ENCODE measurements at regions not wholly inside any gene's neighbourhood (a gene's known extent, or its start where the extent isn't known, plus 50 kb on each side); places are given as distances from the start of the nearest gene placed in this dataset.

DNA sequence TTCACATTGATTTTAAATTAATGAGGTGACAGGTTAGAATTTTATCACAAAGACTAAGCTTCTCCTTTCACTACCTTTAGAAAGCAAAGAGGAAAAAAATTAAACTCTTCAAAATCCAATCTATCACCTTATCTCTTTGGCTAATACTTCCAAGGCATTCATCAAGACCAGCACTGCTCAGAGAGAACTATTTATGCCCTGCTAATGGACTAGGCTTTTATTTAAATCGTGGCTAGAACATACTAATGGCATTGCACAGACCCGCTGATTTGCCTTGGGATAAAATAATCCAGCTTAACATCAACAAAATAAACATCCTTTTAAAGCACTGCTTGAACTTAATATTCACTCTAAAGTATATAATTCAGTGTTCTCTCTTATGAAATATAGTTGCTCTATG is 880.4 kb downstream of the HACE1 start:
- DNase-seq (ENCODE audit: low read depth in 1 of 2, low spot score in 1 of 2): no peak

GRCh38 chr6:103937389-103937788 is 922.3 kb downstream of the HACE1 start:
- DNase-seq (ENCODE audit: low read depth in 1 of 2, low spot score in 1 of 2): no peak

- no peak for DNase-seq (ENCODE audit: low read depth in 1 of 2, low spot score in 1 of 2)
Observed at GRCh38 chr6:103925317-103925716, 934.4 kb downstream of the HACE1 start.

- no peak for DNase-seq (ENCODE audit: low read depth in 1 of 2, low spot score in 1 of 2)
Observed at GRCh38 chr6:103910018-103910417, 949.7 kb downstream of the HACE1 start.

- no peak for DNase-seq (ENCODE audit: low read depth in 1 of 2, low spot score in 1 of 2)
Observed at GRCh38 chr6:103908898-103909297, 950.8 kb downstream of the HACE1 start.

DNA sequence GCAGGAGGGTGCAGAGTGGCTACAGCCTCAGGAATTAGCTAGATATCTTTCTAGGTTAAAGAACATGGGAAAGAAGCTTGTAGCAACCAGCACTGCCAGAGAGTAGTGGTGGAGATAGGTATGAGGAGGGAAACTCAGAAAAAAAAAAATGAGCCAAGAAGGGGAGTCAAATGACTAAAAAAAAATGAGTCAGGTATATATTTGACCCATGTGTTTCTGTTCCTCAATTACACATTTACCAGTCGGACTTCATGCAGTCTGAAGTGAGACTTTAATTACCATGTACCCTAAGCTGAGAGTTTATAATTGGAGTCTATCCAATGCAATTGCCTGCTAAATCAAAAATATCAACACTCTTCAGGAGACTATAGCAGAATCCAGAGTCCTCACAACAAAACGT is 964.6 kb downstream of the HACE1 start:
- no peak for DNase-seq (ENCODE audit: low read depth in 1 of 2, low spot score in 1 of 2)

DNA sequence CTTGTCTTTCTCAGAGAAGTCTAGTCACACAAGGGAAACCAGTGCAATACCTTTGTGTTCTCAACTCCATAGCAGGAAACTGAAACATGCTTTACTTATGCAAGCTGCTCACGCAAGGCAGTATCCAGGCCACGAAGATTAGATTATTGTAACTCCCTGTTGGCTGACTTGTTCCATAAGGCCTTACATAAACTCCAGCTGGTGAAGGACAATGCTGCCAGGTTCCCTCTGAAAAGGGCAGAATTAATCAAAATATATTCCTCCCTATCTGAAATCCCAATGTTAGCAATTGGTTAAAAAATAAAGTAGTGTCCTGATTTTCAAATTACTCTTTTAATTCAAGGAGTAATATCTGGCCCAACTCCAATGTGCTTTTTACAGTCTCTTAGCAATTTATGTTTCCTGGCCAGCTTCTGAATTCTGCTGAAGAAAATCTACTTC is 966.6 kb downstream of the HACE1 start:
- DNase-seq (ENCODE audit: low read depth in 1 of 2, low spot score in 1 of 2): no peak

DNA sequence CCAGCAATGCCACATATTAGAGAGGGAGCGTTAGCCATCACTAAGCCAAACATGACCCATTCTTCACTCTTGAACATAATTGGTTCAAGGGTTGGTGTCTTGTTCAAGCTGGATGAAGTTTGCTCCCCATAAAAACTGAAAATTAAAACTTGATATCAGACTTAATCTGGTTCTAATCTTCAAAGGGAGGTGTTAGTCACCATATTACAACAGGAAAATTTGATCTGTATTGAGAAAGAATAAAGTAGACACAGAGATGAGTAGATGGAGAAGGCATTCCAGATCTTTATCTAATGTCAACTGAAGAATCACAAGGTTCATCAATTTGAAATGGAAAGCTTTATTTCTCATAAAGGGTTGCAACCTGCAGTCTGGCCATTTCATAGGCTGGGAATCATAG is 972.8 kb downstream of the HACE1 start:
- no peak for DNase-seq (ENCODE audit: low read depth in 1 of 2, low spot score in 1 of 2)

GRCh38 chr6:103885446-103885845 is 974.3 kb downstream of the HACE1 start:
- DNase-seq (ENCODE audit: low read depth in 1 of 2, low spot score in 1 of 2): no peak

GRCh38 chr6:103879800-103880199 is 979.9 kb downstream of the HACE1 start:
- DNase-seq (ENCODE audit: low read depth in 1 of 2, low spot score in 1 of 2): no peak

DNA sequence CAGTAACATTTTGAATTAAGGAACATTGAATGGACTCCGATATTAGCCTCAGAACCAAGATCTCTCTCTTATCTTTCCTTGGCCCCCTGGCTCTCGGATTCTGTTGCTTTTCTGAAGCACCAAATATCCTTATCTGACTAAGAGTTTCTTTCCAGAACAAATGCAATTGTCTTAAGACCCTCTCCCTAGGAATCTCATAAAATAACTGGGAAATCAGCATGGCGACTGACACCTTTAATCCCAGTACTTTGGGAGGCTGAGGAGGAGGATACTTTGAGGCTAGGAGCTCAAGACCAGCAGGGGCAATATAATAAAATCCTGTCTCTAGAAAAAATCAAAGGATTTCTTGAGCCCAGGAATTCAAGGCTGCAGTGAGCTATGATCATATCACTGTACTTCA is 984.5 kb downstream of the HACE1 start:
- no peak for DNase-seq (ENCODE audit: low read depth in 1 of 2, low spot score in 1 of 2)

DNA sequence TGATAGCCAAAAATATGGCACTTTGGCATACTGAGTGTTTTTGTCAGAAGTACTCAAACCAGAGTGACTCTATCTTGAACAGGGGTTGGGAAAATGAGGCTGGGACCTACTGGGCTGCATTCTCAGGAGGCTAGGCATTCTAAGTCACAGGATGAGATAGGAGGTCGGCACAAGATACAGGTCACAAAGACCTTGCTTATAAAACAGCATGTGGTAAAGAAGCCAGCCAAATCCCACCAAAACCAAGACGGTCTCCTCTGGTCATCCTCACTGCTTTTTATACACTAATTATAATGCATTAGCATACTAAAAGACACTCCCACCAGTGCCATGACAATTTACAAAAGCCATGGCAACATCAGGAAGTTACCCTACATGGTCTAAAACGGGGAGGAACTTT is 985.1 kb downstream of the HACE1 start:
- DNase-seq (ENCODE audit: low read depth in 1 of 2, low spot score in 1 of 2): no peak

DNA sequence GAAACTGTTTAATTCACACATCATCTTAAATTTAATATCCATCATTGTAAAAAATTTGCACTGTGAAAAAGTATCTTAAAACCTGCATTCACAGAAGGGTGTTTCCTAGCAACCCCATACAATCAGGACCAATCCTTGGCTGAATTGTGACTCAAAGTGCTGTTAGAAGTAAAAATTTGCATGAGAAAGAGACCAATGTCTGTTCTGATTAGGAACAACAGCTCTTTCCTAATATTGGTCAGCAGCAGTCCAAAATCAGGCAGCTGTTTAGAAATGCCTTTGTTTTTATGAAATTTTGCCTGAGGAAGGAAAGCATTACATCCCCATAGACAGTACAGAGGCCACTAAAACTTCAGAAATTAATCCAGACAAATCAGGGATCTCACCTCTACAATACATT is 987.0 kb downstream of the HACE1 start:
- no peak for DNase-seq (ENCODE audit: low read depth in 1 of 2, low spot score in 1 of 2)

GRCh38 chr6:103872233-103872632 is 987.5 kb downstream of the HACE1 start:
- no peak for DNase-seq (ENCODE audit: low read depth in 1 of 2, low spot score in 1 of 2)

DNA sequence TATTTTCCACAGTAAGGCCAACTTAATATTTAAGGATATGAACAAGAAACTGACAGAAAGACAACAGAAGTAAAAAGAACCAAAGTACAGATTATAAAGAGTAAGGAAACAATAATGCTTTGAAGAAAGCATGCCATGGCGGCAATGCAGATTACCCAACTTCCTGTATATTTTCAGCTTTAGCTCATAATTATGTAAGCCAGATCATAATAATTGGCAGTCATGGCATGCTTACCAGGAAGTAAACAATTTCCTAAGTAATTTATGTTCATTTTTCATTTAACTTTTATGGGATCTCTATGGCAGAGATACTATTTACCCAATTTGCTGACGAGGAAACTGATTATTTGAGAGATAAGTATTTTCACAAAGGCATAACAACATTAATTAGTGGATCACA is 988.7 kb downstream of the HACE1 start:
- DNase-seq (ENCODE audit: low read depth in 1 of 2, low spot score in 1 of 2): no peak

DNA sequence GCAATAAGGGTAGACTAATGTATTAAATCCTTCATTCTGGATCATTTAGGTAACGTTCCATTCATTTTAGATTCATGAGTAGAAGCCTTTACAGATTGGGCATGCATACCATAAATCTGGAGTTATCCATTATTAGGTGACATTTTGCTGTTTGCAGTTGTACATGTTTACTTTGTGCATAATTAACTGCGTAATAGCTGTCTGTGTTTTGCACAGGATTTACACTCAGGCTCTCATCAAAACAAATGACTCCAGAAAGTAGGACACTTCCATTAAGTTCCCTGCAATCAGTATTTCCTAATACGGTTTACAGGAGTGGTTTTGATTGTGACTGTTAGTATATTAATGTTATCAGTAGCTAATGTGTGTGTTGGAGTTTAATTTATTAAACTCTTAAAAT is 997.4 kb downstream of the HACE1 start:
- DNase-seq (ENCODE audit: low read depth in 1 of 2, low spot score in 1 of 2): no peak

DNA sequence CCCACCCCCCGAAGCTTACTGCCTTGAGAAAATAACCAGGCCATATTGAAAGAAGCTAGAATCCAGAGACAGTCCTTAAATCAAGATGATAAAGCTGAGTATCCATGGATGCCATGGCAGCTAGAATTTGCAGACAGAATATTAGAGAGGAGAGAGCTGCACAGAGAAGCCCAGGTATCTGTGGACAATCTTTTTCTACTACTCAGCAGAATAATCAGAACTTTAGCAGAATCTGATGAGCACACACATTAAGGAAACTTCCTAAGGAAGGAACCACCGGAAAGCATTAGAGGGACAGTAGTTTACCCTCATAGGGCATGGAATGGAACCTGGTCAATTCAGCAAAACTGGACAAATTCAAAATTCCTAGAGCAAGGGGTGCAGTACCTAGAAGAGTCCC is 1001.7 kb downstream of the HACE1 start:
- no peak for DNase-seq (ENCODE audit: low read depth in 1 of 2, low spot score in 1 of 2)

GRCh38 chr6:103855750-103856149 is 1004.0 kb downstream of the HACE1 start:
- no peak for DNase-seq (ENCODE audit: low read depth in 1 of 2, low spot score in 1 of 2)

DNA sequence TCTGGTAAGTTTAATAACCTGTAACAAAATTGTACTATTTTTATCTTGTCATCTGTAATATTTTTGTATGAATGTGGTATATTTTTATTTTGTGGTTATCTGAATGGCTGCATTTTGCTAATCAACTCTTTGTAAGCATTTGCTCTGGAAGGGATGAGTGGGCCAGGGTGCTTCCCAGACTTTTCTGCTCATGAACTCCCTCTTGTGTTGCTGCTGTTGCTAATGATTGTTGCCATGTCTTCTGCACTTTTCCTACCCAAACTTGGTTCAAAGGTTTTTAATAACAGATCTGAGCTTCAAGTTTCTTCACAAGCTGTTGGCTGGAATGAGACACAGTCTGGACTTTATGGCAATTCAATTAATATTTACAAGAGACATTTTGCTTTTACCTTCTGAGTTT is 1005.7 kb downstream of the HACE1 start:
- DNase-seq (ENCODE audit: low read depth in 1 of 2, low spot score in 1 of 2): no peak

GRCh38 chr6:103838457-103838856 is 1021.3 kb downstream of the HACE1 start:
- DNase-seq (ENCODE audit: low read depth in 1 of 2, low spot score in 1 of 2): no peak

DNA sequence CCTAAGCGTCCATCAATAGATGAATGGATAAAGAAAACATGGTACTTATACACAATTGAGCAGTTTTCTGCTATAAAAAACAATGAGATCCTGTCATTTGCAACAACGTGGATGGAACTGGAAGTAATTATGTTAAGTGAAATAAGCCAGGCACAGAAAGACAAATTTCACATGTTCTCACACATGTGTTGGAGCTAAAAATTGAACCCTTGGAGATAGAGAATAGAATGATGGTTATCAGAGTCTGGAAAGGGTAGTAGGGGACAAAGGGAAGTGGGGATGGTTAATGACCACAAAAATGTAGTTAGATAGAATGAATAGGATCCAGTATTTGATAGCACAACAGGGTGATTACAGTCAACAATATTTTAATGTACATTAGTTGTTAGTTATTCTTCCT is 1033.5 kb downstream of the HACE1 start:
- no peak for DNase-seq (ENCODE audit: low read depth in 1 of 2, low spot score in 1 of 2)

DNA sequence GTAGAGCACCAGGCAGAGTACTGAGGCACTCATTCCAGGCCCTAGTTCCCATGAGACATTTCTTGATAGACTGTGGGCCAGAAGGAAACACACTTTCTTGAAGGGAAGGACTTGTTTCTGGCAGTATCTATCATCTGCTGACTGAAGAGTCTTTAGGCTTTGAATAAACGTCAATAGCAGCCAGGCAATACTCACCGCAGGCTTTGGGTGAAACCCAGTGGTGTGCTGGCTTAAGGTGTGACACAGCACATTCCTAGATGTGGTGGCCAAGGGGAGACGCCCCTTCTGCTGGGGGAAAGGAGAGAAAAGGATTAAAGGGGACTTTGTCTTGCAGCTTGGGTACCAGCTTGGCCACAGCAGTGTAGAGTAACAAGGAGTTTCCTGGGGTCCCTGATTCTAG is 1039.6 kb downstream of the HACE1 start:
- no peak for DNase-seq (ENCODE audit: low read depth in 1 of 2, low spot score in 1 of 2)

GRCh38 chr6:103819509-103819908 is 1040.2 kb downstream of the HACE1 start:
- DNase-seq (ENCODE audit: low read depth in 1 of 2, low spot score in 1 of 2): no peak

GRCh38 chr6:103812970-103813369 is 1046.7 kb downstream of the HACE1 start:
- no peak for DNase-seq (ENCODE audit: low read depth in 1 of 2, low spot score in 1 of 2)
